ENCODE measurements at regions not wholly inside any gene's neighbourhood (a gene's known extent, or its start where the extent isn't known, plus 50 kb on each side); places are given as distances from the start of the nearest gene placed in this dataset.
A peak's percentile ranks its signal among the peaks of the same experiment; 100 is the strongest.

GRCh38 chr3:150106740-150107428, 136.2 kb upstream of the PFN2 start (continued):
- TF ChIP-seq HDAC2 (IDR thresholded peaks at IDR 0.05; ENCODE audit: borderline replicate concordance in 1 of 2, low read depth in 2 of 2, low read length in 2 of 2), result 0 out of 4 replicates have a peak, but pooled peaks of 1 of the 2 experiments have one; percentile 30
